COLO829 (cell line): ENCODE measurements at regions not wholly inside any gene's neighbourhood (a gene's known extent, or its start where the extent isn't known, plus 50 kb on each side); places are given as distances from the start of the nearest gene placed in this dataset.

Experiments
- DNase-seq: peaks from one replicate; pipeline ENCODE4 v3.0.0; 2012; ENCODE audit warnings: low spot score

- peak; percentile 71 for DNase-seq
Measured at GRCh38 chr2:120675460-120676130, 60.1 kb upstream of the GLI2 start.

GRCh38 chr2:120677221-120677620 lies 58.4 kb upstream of the GLI2 start:
- no peak for DNase-seq

GRCh38 chr2:120677696-120678247 lies 57.9 kb upstream of the GLI2 start:
- no peak for DNase-seq

- no peak for DNase-seq
Measured at GRCh38 chr2:120678251-120678650, 57.4 kb upstream of the GLI2 start.

GRCh38 chr2:120678926-120679325 lies 56.7 kb upstream of the GLI2 start:
- no peak for DNase-seq

GRCh38 chr2:120679526-120679925 lies 56.1 kb upstream of the GLI2 start:
- no peak for DNase-seq

- peak; percentile 72 for DNase-seq
Measured at GRCh38 chr2:120680136-120680761, 55.4 kb upstream of the GLI2 start.

GRCh38 chr2:120681181-120681580 lies 54.5 kb upstream of the GLI2 start:
- DNase-seq, result no peak

- no peak for DNase-seq
Measured at GRCh38 chr2:120681696-120682288, 53.9 kb upstream of the GLI2 start.

- DNase-seq, result no peak
Measured at GRCh38 chr2:120682654-120683053, 53.0 kb upstream of the GLI2 start.

GRCh38 chr2:120683081-120683480 lies 52.6 kb upstream of the GLI2 start:
- no peak for DNase-seq

GRCh38 chr2:120683701-120684100 lies 52.0 kb upstream of the GLI2 start:
- DNase-seq, result no peak

GRCh38 chr2:120684289-120685065 lies 51.2 kb upstream of the GLI2 start:
- DNase-seq, result no peak

- no peak for DNase-seq
Measured at GRCh38 chr2:120685066-120685973, 50.3 kb upstream of the GLI2 start.
